ENCODE measurements at regions not wholly inside any gene's neighbourhood (a gene's known extent, or its start where the extent isn't known, plus 50 kb on each side); places are given as distances from the start of the nearest gene placed in this dataset.

- no peak for DNase-seq (ENCODE audit: low read depth)
- TF ChIP-seq CTCF (IDR thresholded peaks at IDR 0.05; ENCODE audit: low read depth, low read length) (no peak), MYC (IDR thresholded peaks at IDR 0.05; ENCODE audit: low read depth, low read length) (no peak), MAX (IDR thresholded peaks at IDR 0.05; ENCODE audit: low read depth, low read length) (no peak), POLR2A (IDR thresholded peaks at IDR 0.05; ENCODE audit: extremely low read depth, insufficient read length) (no peak)
- no peak overlapping the region for H3K4me3 ChIP-seq (ENCODE audit: low read depth, low read length)
These were observed 699.0 kb upstream of the ARRDC3 start for GRCh38 chr5:92081958-92082712.

GRCh38 chr5:92070786-92071185 lies 687.7 kb upstream of the ARRDC3 start:
- no peak overlapping the region for H3K4me3 ChIP-seq (ENCODE audit: low read depth, low read length)
- no peak for DNase-seq (ENCODE audit: low read depth)
- TF ChIP-seq MAX (IDR thresholded peaks at IDR 0.05; ENCODE audit: low read depth, low read length): no peak
- no peak for TF ChIP-seq MYC (IDR thresholded peaks at IDR 0.05; ENCODE audit: low read depth, low read length)
- no peak for TF ChIP-seq POLR2A (IDR thresholded peaks at IDR 0.05; ENCODE audit: extremely low read depth, insufficient read length)
- no peak for TF ChIP-seq CTCF (IDR thresholded peaks at IDR 0.05; ENCODE audit: low read depth, low read length)

- TF ChIP-seq CTCF (IDR thresholded peaks at IDR 0.05; ENCODE audit: low read depth, low read length) (no peak), POLR2A (IDR thresholded peaks at IDR 0.05; ENCODE audit: extremely low read depth, insufficient read length) (no peak), MYC (IDR thresholded peaks at IDR 0.05; ENCODE audit: low read depth, low read length) (no peak), MAX (IDR thresholded peaks at IDR 0.05; ENCODE audit: low read depth, low read length) (no peak)
- H3K4me3 ChIP-seq (ENCODE audit: low read depth, low read length): no peak overlapping the region
- no peak for DNase-seq (ENCODE audit: low read depth)
These were observed 681.9 kb upstream of the ARRDC3 start for GRCh38 chr5:92064993-92065392.

- H3K4me3 ChIP-seq (ENCODE audit: low read depth, low read length): no peak overlapping the region
- no peak for DNase-seq (ENCODE audit: low read depth)
- no peak for TF ChIP-seq CTCF (IDR thresholded peaks at IDR 0.05; ENCODE audit: low read depth, low read length)
- TF ChIP-seq MYC (IDR thresholded peaks at IDR 0.05; ENCODE audit: low read depth, low read length): no peak
- no peak for TF ChIP-seq MAX (IDR thresholded peaks at IDR 0.05; ENCODE audit: low read depth, low read length)
- TF ChIP-seq POLR2A (IDR thresholded peaks at IDR 0.05; ENCODE audit: extremely low read depth, insufficient read length): no peak
These were observed 668.6 kb upstream of the ARRDC3 start for GRCh38 chr5:92051741-92052140.

GRCh38 chr5:92050970-92051369 lies 667.9 kb upstream of the ARRDC3 start:
- TF ChIP-seq MYC (IDR thresholded peaks at IDR 0.05; ENCODE audit: low read depth, low read length) (no peak), CTCF (IDR thresholded peaks at IDR 0.05; ENCODE audit: low read depth, low read length) (no peak), MAX (IDR thresholded peaks at IDR 0.05; ENCODE audit: low read depth, low read length) (no peak), POLR2A (IDR thresholded peaks at IDR 0.05; ENCODE audit: extremely low read depth, insufficient read length) (no peak)
- no peak for DNase-seq (ENCODE audit: low read depth)
- H3K4me3 ChIP-seq (ENCODE audit: low read depth, low read length): no peak overlapping the region

All from NB4 (cell line).